Astrocyte (in vitro differentiated cells and primary cell): ENCODE measurements at regions not wholly inside any gene's neighbourhood (a gene's known extent, or its start where the extent isn't known, plus 50 kb on each side); places are given as distances from the start of the nearest gene placed in this dataset.

Experiments used
- EZH2 ChIP-seq: IDR thresholded peaks from 2 replicates; pipeline ENCODE4 v1.6.1; 2012; ENCODE audit warnings: mild to moderate bottlenecking, low read length, inconsistent platforms; ENCODE audit not compliant: insufficient read depth
- TF ChIP-seq, protein P1 (sequence below): IDR thresholded peaks from 2 replicates; pipeline ENCODE4 v1.5.1; 2011; ENCODE audit warnings: low read depth, mild to moderate bottlenecking, inconsistent platforms, low read length, moderate library complexity; ENCODE audit not compliant: insufficient read depth

DNA sequence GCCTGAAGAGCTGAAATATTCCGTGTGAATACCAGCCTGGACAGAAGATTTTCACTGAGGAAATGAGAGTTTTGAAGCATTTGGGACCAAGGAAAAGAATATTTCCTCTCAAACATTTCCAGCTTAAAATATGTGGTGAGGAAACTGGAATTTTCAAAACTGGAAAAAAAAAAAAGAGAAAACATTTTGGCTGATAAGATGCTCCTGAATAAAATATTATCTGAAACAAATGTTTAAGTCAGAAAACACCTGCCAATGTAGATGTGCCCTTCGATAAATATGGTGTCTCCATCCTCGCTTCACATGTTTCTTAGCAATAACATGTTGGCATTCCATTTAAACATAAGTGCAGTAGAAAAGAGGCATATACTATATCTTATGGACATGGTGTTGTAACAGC, 567.0 kb downstream of the PRKD1 start:
- TF ChIP-seq, protein P1, sequence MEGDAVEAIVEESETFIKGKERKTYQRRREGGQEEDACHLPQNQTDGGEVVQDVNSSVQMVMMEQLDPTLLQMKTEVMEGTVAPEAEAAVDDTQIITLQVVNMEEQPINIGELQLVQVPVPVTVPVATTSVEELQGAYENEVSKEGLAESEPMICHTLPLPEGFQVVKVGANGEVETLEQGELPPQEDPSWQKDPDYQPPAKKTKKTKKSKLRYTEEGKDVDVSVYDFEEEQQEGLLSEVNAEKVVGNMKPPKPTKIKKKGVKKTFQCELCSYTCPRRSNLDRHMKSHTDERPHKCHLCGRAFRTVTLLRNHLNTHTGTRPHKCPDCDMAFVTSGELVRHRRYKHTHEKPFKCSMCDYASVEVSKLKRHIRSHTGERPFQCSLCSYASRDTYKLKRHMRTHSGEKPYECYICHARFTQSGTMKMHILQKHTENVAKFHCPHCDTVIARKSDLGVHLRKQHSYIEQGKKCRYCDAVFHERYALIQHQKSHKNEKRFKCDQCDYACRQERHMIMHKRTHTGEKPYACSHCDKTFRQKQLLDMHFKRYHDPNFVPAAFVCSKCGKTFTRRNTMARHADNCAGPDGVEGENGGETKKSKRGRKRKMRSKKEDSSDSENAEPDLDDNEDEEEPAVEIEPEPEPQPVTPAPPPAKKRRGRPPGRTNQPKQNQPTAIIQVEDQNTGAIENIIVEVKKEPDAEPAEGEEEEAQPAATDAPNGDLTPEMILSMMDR: no peak
- no peak for TF ChIP-seq EZH2
